Stimulated activated naive CD4-positive, alpha-beta T cell (primary cell): ENCODE measurements at regions not wholly inside any gene's neighbourhood (a gene's known extent, or its start where the extent isn't known, plus 50 kb on each side); places are given as distances from the start of the nearest gene placed in this dataset.
"Not testable (repeated sequence)": the region's sequence is repeated elsewhere in the genome, so short reads cannot be mapped to it uniquely, and the experiment has no call there.

ENCODE experiments used
- DNase-seq, 6 experiments: peaks; one replicate each; lab custom pipeline; 2025; lab: John Stamatoyannopoulos, UW

GRCh38 chrX:80929251-80929650, 119.6 kb upstream of the BRWD3 start:
- no peak for DNase-seq

- no peak for DNase-seq
Measured at GRCh38 chrX:80917919-80918318, 108.2 kb upstream of the BRWD3 start.

- DNase-seq = not testable (repeated sequence)
Measured at GRCh38 chrX:80912351-80912750, 102.7 kb upstream of the BRWD3 start.

GRCh38 chrX:80879916-80880315, 70.2 kb upstream of the BRWD3 start:
- DNase-seq = no peak

GRCh38 chrX:80879143-80879542, 69.5 kb upstream of the BRWD3 start:
- DNase-seq = no peak

GRCh38 chrX:80876877-80877276, 67.2 kb upstream of the BRWD3 start:
- DNase-seq = peak in 3 of 6 experiments; percentile 1 to 19 (median 11)
